ENCODE measurements at regions not wholly inside any gene's neighbourhood (a gene's known extent, or its start where the extent isn't known, plus 50 kb on each side); places are given as distances from the start of the nearest gene placed in this dataset.

- TF ChIP-seq CTCF (IDR thresholded peaks at IDR 0.05; ENCODE audit: low read depth, low read length, missing control alignments), result no peak
- DNase-seq (ENCODE audit: extremely low read depth, low read depth), result no peak
These were observed 281.3 kb upstream of the UMPS start for GRCh38 chr3:124448954-124449353.

GRCh38 chr3:124450366-124450765, 279.9 kb upstream of the UMPS start:
- TF ChIP-seq CTCF (IDR thresholded peaks at IDR 0.05; ENCODE audit: low read depth, low read length, missing control alignments), result no peak
- H3K4me3 ChIP-seq (replicated peaks; ENCODE audit: low read depth, low read length), result no peak overlapping the region
- DNase-seq (ENCODE audit: extremely low read depth, low read depth), result no peak

More at GRCh38 chr3:124448954-124449353, 281.3 kb upstream of the UMPS start:
- no peak overlapping the region for H3K4me3 ChIP-seq (replicated peaks; ENCODE audit: low read depth, low read length)

- DNase-seq (ENCODE audit: extremely low read depth, low read depth), result no peak
- no peak for TF ChIP-seq CTCF (IDR thresholded peaks at IDR 0.05; ENCODE audit: low read depth, low read length, missing control alignments)
These were observed 278.5 kb upstream of the UMPS start for GRCh38 chr3:124451630-124452317.

GRCh38 chr3:124453189-124453588, 277.1 kb upstream of the UMPS start:
- no peak overlapping the region for H3K4me3 ChIP-seq (replicated peaks; ENCODE audit: low read depth, low read length)
- TF ChIP-seq CTCF (IDR thresholded peaks at IDR 0.05; ENCODE audit: low read depth, low read length, missing control alignments), result no peak
- no peak for DNase-seq (ENCODE audit: extremely low read depth, low read depth)

More at GRCh38 chr3:124451630-124452317, 278.5 kb upstream of the UMPS start:
- no peak overlapping the region for H3K4me3 ChIP-seq (replicated peaks; ENCODE audit: low read depth, low read length)

- no peak overlapping the region for H3K4me3 ChIP-seq (replicated peaks; ENCODE audit: low read depth, low read length)
- no peak for TF ChIP-seq CTCF (IDR thresholded peaks at IDR 0.05; ENCODE audit: low read depth, low read length, missing control alignments)
- no peak for DNase-seq (ENCODE audit: extremely low read depth, low read depth)
These were observed 274.4 kb upstream of the UMPS start for GRCh38 chr3:124455891-124456290.

GRCh38 chr3:124456506-124456905, 273.7 kb upstream of the UMPS start:
- TF ChIP-seq CTCF (IDR thresholded peaks at IDR 0.05; ENCODE audit: low read depth, low read length, missing control alignments), result no peak
- no peak for DNase-seq (ENCODE audit: extremely low read depth, low read depth)

GRCh38 chr3:124459678-124460077, 270.6 kb upstream of the UMPS start:
- DNase-seq (ENCODE audit: extremely low read depth, low read depth), result no peak
- TF ChIP-seq CTCF (IDR thresholded peaks at IDR 0.05; ENCODE audit: low read depth, low read length, missing control alignments), result no peak
- no peak overlapping the region for H3K4me3 ChIP-seq (replicated peaks; ENCODE audit: low read depth, low read length)

More at GRCh38 chr3:124456506-124456905, 273.7 kb upstream of the UMPS start:
- no peak overlapping the region for H3K4me3 ChIP-seq (replicated peaks; ENCODE audit: low read depth, low read length)

All from HFF-Myc (cell line).